NT2/D1 (cell line): ENCODE measurements at regions not wholly inside any gene's neighbourhood (a gene's known extent, or its start where the extent isn't known, plus 50 kb on each side); places are given as distances from the start of the nearest gene placed in this dataset.

Experiments
- DNase-seq: peaks from one replicate; pipeline ENCODE4 v3.0.0-alpha.2; 2011; ENCODE audit warnings: low read depth, low spot score
- H3K27me3 ChIP-seq: 2 replicates; pipeline ENCODE4 v1.6.0; 2011; ENCODE audit warnings: mild to moderate bottlenecking; ENCODE audit not compliant: insufficient read length, insufficient read depth
- H3K36me3 ChIP-seq: 2 replicates; pipeline ENCODE4 v1.6.1; 2011; ENCODE audit warnings: mild to moderate bottlenecking, low read length, mixed read lengths; ENCODE audit not compliant: insufficient read depth, insufficient read length
- H3K4me1 ChIP-seq: 2 replicates; pipeline ENCODE4 v1.5.1; 2011; ENCODE audit not compliant: insufficient read depth, insufficient read length
- H3K4me3 ChIP-seq: 2 replicates; pipeline ENCODE4 v1.5.1; 2011; ENCODE audit warnings: low read depth; ENCODE audit not compliant: insufficient read length
- H3K9ac ChIP-seq: 2 replicates; pipeline ENCODE4 v1.6.0; 2011; ENCODE audit warnings: low read depth; ENCODE audit not compliant: insufficient read length
- H3K9me3 ChIP-seq: 2 replicates; pipeline ENCODE4 v1.5.1; 2011; ENCODE audit warnings: mild to moderate bottlenecking, low read length; ENCODE audit not compliant: insufficient read depth
- SUZ12 ChIP-seq: IDR thresholded peaks from 2 replicates; pipeline ENCODE4 v1.6.1; 2011; ENCODE audit not compliant: insufficient read length, insufficient read depth; ENCODE audit errors: extremely low read depth
- YY1 ChIP-seq: IDR thresholded peaks from 2 replicates; pipeline ENCODE4 v1.6.1; 2011; ENCODE audit not compliant: insufficient read length, insufficient read depth
- ZNF274 ChIP-seq: IDR thresholded peaks from 2 replicates; pipeline ENCODE4 v1.6.1; 2011; ENCODE audit warnings: mild to moderate bottlenecking, low read depth, low read length

- Histone ChIP-seq H3K4me3 (no peak overlapping the region), H3K9me3 (no peaks in the 10 kb centered on the region), H3K27me3 (no peaks in the 10 kb centered on the region), H3K4me1 (no peaks in the 10 kb centered on the region), H3K36me3 (no peaks in the 10 kb centered on the region), H3K9ac (no peak overlapping the region)
- no peak for DNase-seq
- TF ChIP-seq YY1 = no peak
- TF ChIP-seq ZNF274 = no peak
- no peak for TF ChIP-seq SUZ12
Observed at GRCh38 chr5:9853309-9853708, 223.2 kb upstream of the TAS2R1 start.

- Histone ChIP-seq H3K27me3 (no peaks in the 10 kb centered on the region), H3K36me3 (no peaks in the 10 kb centered on the region), H3K4me3 (no peak overlapping the region), H3K9me3 (no peaks in the 10 kb centered on the region), H3K4me1 (no peaks in the 10 kb centered on the region), H3K9ac (no peak overlapping the region)
- DNase-seq = no peak
- no peak for TF ChIP-seq ZNF274
- no peak for TF ChIP-seq YY1
- TF ChIP-seq SUZ12 = no peak
Observed at GRCh38 chr5:9852671-9853070, 222.5 kb upstream of the TAS2R1 start.

DNA sequence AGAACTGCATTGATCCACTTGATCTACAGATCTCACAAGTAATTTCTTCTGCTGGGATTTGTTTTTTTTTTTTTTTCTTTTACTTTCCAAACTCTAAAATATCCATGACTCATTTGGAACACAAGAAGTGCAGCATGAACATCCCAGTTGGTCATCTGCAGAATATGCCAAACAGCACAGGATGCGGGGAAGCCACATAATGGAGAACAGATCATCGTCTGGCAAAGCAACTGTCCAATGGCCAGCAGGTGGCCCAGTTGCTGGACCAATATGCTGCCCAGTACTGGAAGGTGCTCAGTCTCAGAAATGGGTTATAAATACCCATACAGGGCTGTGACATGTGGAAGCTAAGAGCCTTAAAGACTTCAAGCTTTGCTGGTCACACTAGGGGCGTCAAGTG is 221.3 kb upstream of the TAS2R1 start:
- no peak overlapping the region for H3K4me3 ChIP-seq
- no peak for TF ChIP-seq ZNF274
- no peak for TF ChIP-seq YY1
- TF ChIP-seq SUZ12 = no peak
- H3K36me3 ChIP-seq = no peaks in the 10 kb centered on the region
- no peaks in the 10 kb centered on the region for H3K27me3 ChIP-seq
- H3K9ac ChIP-seq = no peak overlapping the region
- DNase-seq = no peak
- H3K4me1 ChIP-seq = no peaks in the 10 kb centered on the region
- no peaks in the 10 kb centered on the region for H3K9me3 ChIP-seq

GRCh38 chr5:9850456-9850855 is 220.3 kb upstream of the TAS2R1 start:
- DNase-seq = no peak
- H3K4me3 ChIP-seq = no peak overlapping the region
- H3K36me3 ChIP-seq = no peaks in the 10 kb centered on the region
- H3K9ac ChIP-seq = no peak overlapping the region
- TF ChIP-seq SUZ12 (no peak), ZNF274 (no peak), YY1 (no peak)
- H3K9me3 ChIP-seq = no peaks in the 10 kb centered on the region
- H3K27me3 ChIP-seq = no peaks in the 10 kb centered on the region
- no peaks in the 10 kb centered on the region for H3K4me1 ChIP-seq

GRCh38 chr5:9847631-9848030 is 217.5 kb upstream of the TAS2R1 start:
- Histone ChIP-seq H3K27me3 (no peaks in the 10 kb centered on the region), H3K9me3 (no peaks in the 10 kb centered on the region), H3K4me3 (no peak overlapping the region), H3K4me1 (no peaks in the 10 kb centered on the region), H3K9ac (no peak overlapping the region), H3K36me3 (no peaks in the 10 kb centered on the region)
- TF ChIP-seq SUZ12 (no peak), YY1 (no peak), ZNF274 (no peak)
- DNase-seq = no peak

- no peak for TF ChIP-seq ZNF274
- no peak for TF ChIP-seq YY1
- no peak for TF ChIP-seq SUZ12
- Histone ChIP-seq H3K9me3 (0 out of 2 replicates have a peak, but pooled peaks cover 5% of the 10 kb centered on the region), H3K36me3 (no peaks in the 10 kb centered on the region), H3K9ac (no peak overlapping the region), H3K27me3 (no peaks in the 10 kb centered on the region), H3K4me3 (no peak overlapping the region), H3K4me1 (no peaks in the 10 kb centered on the region)
- no peak for DNase-seq
Observed at GRCh38 chr5:9845185-9845584, 215.0 kb upstream of the TAS2R1 start.

DNA sequence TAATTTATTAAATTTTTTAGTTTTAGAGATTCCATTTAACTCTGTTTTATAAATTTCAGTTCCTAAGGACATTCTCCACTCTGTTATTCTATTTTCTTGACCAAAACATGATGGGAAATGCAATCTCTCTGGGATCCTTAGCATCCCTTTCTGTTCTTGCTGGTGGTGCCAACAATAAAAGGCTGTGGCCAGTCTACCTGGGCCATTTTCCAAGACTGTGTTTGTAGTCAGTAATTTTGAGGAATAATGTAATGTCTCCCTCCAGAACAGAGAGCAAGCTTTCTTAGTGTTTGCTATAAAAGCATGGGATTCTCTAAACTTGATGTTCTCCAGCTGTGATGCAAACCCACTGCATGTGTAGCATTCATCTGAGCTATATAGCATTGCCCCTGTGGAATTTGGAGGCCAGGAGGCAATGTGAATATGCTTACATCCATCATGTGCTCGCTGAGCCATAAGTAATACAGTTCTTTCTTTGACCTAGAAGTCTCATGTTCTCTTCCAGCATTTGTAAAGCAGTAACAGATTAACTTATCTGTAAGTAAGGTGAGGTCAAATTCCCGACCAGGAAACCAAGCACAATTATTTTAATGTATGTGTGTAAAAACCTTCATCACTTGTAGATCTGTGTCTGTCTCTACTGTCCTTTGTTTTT is 211.5 kb upstream of the TAS2R1 start:
- 0 out of 2 replicates have a peak, but pooled peaks cover 5% of the 10 kb centered on the region for H3K9me3 ChIP-seq
- no peak for TF ChIP-seq ZNF274
- TF ChIP-seq YY1 = no peak
- no peak for TF ChIP-seq SUZ12
- H3K9ac ChIP-seq = no peak overlapping the region
- H3K36me3 ChIP-seq = no peaks in the 10 kb centered on the region
- no peak for DNase-seq
- no peaks in the 10 kb centered on the region for H3K27me3 ChIP-seq
- H3K4me3 ChIP-seq = no peak overlapping the region
- no peaks in the 10 kb centered on the region for H3K4me1 ChIP-seq
